ES-I3 (cell line): ENCODE measurements at regions not wholly inside any gene's neighbourhood (a gene's known extent, or its start where the extent isn't known, plus 50 kb on each side); places are given as distances from the start of the nearest gene placed in this dataset.
"Not testable (repeated sequence)": the region's sequence is repeated elsewhere in the genome, so short reads cannot be mapped to it uniquely, and the experiment has no call there.

Source experiments
- H3K36me3 ChIP-seq: 2 replicates; pipeline ENCODE4 v1.6.1; 2013; ENCODE audit warnings: mild to moderate bottlenecking, low read length, control low read depth, moderate library complexity; ENCODE audit not compliant: insufficient read depth
- H3K4me1 ChIP-seq: 2 replicates; pipeline ENCODE4 v1.6.1; 2013; ENCODE audit warnings: mild to moderate bottlenecking, control low read depth, low read length; ENCODE audit not compliant: insufficient read depth
- H3K9ac ChIP-seq: 2 replicates; pipeline ENCODE4 v1.6.1; 2013; ENCODE audit warnings: low read depth, mild to moderate bottlenecking, low read length, moderate library complexity
- H3K9me3 ChIP-seq: 2 replicates; pipeline ENCODE4 v1.6.1; 2013; ENCODE audit warnings: mild to moderate bottlenecking, low read length, moderate library complexity; ENCODE audit not compliant: control insufficient read depth, insufficient read depth

- H3K36me3 ChIP-seq, H3K4me1 ChIP-seq, H3K9ac ChIP-seq, H3K9me3 ChIP-seq: not testable (repeated sequence)
These were observed 207.6 kb upstream of the PLGLB2 start for GRCh38 chr2:87540242-87540641.

DNA sequence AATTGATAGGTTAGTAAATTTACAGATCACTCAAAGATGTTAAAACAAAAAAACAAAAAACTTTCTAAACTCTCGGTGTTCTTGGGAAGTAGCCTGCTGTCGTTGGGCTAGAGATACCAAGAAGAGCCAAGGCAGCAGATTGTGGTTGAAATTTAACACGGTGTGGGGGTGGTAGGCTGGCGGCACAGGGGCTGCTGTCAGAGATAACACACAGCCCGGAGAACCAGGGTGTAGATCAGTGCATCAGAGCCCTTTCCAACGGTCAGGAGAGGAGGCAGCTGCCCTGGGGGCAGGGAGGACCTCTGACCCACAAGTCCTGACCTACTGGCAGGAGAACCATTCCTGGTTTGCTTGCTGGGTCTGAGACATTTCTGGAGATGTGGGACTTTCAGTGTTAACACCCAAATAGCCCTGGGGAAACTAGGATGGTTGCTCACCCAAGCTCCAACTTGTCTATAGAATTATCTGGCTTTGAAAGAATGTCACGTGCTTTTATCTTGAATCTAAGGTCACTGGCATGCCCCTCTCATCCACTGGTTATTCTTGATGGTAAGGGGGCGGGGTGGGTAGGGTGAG lies 205.2 kb upstream of the PLGLB2 start:
- not testable (repeated sequence) for H3K9ac ChIP-seq, H3K9me3 ChIP-seq, H3K4me1 ChIP-seq, H3K36me3 ChIP-seq

DNA sequence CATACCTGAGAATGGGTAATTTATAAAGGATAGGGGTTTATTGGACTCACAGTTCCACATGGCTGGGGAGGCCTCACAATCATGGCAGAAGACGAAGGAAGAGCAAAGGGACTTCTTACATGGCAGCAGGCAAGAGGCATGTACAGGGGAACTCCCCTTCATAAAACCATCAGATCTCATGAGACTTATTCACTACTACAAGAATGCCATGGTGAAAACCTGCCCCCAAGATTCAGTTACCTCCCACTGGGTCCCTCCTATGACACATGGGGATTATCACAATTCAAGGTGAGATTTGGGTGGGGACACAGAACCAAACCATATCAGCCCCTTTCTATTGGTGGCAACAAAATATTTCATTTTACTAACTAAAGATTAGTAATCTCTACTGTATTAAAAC lies 204.1 kb upstream of the PLGLB2 start:
- H3K4me1 ChIP-seq, H3K36me3 ChIP-seq, H3K9ac ChIP-seq: not testable (repeated sequence)

DNA sequence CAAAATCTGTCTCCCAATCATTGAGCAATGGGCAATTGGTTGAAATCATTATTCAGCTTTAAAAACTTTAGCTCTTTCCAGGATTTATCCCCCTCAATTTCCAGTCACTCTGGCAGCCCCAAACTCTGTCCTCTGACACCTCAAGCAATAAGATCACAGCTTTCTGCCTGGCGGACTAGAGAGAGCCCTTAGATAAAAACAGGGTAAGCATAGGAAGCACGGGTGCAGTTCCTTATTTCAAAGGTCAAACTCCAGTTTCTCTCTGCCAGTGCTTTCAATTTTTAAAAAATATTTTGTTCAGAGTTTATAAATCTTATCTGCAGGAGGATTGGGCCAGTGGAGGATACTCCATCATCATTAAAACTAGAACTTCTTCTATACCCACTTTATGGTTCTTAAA lies 200.8 kb upstream of the PLGLB2 start:
- not testable (repeated sequence) for H3K9ac ChIP-seq, H3K36me3 ChIP-seq, H3K4me1 ChIP-seq, H3K9me3 ChIP-seq

More for the DNA sequence above, 204.1 kb upstream of the PLGLB2 start:
- H3K9me3 ChIP-seq: not testable (repeated sequence)

- H3K36me3 ChIP-seq, H3K9ac ChIP-seq, H3K4me1 ChIP-seq, H3K9me3 ChIP-seq: not testable (repeated sequence)
These were observed 199.9 kb upstream of the PLGLB2 start for GRCh38 chr2:87547966-87548365.

- not testable (repeated sequence) for H3K4me1 ChIP-seq, H3K9ac ChIP-seq, H3K36me3 ChIP-seq, H3K9me3 ChIP-seq
These were observed 199.0 kb upstream of the PLGLB2 start for GRCh38 chr2:87548681-87549536.

GRCh38 chr2:87549561-87550202 lies 198.2 kb upstream of the PLGLB2 start:
- not testable (repeated sequence) for H3K4me1 ChIP-seq, H3K36me3 ChIP-seq, H3K9ac ChIP-seq, H3K9me3 ChIP-seq

GRCh38 chr2:87554678-87555077 lies 193.2 kb upstream of the PLGLB2 start:
- not testable (repeated sequence) for H3K4me1 ChIP-seq, H3K9ac ChIP-seq, H3K36me3 ChIP-seq, H3K9me3 ChIP-seq

DNA sequence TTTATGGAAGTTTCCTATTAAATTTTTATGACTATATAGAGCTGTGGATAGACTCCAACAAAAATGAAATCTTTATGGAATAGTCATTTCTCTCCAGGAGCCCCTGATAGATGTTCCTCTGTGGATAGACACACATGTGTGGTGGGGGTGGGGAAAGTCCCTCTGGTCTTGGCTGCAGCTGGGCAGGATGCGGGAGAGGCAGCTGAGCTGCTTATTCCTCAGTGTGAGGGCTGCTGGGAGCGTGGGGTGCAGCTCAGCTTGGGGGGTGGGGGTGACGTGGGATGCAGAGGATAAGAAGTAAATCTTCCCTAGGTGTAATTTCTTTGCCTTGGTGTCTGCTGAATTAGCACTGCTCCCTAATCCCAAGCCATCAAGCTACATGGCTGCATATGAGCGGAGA lies 192.8 kb upstream of the PLGLB2 start:
- H3K4me1 ChIP-seq: not testable (repeated sequence)

GRCh38 chr2:87559001-87559400 lies 188.9 kb upstream of the PLGLB2 start:
- not testable (repeated sequence) for H3K4me1 ChIP-seq, H3K36me3 ChIP-seq, H3K9ac ChIP-seq, H3K9me3 ChIP-seq

More for the DNA sequence above, 192.8 kb upstream of the PLGLB2 start:
- not testable (repeated sequence) for H3K9ac ChIP-seq, H3K9me3 ChIP-seq, H3K36me3 ChIP-seq

GRCh38 chr2:87559735-87560134 lies 188.2 kb upstream of the PLGLB2 start:
- H3K4me1 ChIP-seq, H3K9ac ChIP-seq, H3K36me3 ChIP-seq, H3K9me3 ChIP-seq: not testable (repeated sequence)

DNA sequence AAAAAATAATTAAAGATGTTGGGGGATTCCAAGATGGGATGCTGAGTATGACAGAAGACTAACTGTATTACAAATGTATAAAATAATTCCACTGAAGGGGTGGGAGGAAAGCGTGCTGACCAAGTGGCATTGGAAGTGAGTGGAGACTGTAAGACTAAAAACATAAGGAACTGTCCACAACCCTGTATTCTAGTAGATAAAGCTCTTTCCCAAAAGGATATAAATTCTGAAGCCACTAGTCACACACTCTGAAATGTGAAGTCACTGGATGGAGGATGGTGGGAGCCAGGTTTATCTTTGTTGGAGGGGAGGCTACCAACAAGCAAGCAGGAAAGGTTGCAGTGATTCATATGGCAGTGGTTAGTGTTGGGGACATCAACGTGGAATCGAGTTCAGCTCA lies 182.8 kb upstream of the PLGLB2 start:
- not testable (repeated sequence) for H3K36me3 ChIP-seq, H3K4me1 ChIP-seq, H3K9ac ChIP-seq, H3K9me3 ChIP-seq

DNA sequence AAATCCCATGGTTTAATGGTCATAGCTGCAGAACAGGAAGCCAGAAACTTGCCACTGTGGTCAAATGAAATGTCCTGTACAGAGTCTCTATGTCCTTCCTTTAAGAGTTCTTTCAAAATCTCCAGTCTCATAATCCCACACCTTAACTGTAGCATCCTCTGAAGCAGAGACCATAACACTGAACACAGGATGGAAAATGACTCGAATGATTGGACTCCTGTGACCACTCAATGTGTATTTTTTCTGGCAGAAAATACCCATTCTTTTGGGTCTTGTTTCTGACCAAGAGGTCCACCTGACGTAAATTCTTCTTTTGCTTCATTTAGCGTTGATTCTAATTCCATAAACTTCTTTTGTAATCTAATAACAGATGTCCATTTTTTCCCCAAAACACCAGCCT lies 181.4 kb upstream of the PLGLB2 start:
- H3K9me3 ChIP-seq, H3K4me1 ChIP-seq, H3K36me3 ChIP-seq: not testable (repeated sequence)

GRCh38 chr2:87567093-87567492 lies 180.8 kb upstream of the PLGLB2 start:
- not testable (repeated sequence) for H3K9me3 ChIP-seq, H3K36me3 ChIP-seq, H3K9ac ChIP-seq, H3K4me1 ChIP-seq

More for the DNA sequence above, 181.4 kb upstream of the PLGLB2 start:
- H3K9ac ChIP-seq: not testable (repeated sequence)

DNA sequence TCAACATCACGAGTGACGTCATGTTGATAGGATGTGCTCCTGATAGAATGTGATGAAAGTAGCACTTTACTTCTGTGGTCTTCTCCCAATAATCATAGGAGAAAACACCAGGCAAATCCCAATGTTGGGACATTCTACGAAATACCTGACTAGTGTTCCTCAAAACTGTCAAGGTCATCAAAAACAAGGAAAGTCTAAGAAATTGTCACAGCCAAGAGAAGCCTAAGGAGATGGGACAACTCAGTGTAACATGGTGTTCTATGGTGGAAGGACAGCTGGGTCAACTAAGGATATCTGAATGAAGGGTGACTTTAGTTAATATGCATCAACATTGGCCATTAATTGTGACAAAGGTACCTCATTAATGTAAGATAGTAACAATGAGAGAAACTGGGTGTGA lies 180.0 kb upstream of the PLGLB2 start:
- not testable (repeated sequence) for H3K9ac ChIP-seq, H3K36me3 ChIP-seq, H3K9me3 ChIP-seq, H3K4me1 ChIP-seq
